IPS-18a (cell line): ENCODE measurements at regions not wholly inside any gene's neighbourhood (a gene's known extent, or its start where the extent isn't known, plus 50 kb on each side); places are given as distances from the start of the nearest gene placed in this dataset.

Experiments
- H3K27ac ChIP-seq: one replicate; pipeline ENCODE4 v1.5.1; 2013; ENCODE audit warnings: low read length
- H3K27me3 ChIP-seq: one replicate; pipeline ENCODE4 v1.6.1; 2013; ENCODE audit warnings: mild to moderate bottlenecking, low read length; ENCODE audit not compliant: control insufficient read depth, insufficient read depth
- H3K36me3 ChIP-seq: one replicate; pipeline ENCODE4 v1.6.1; 2013; ENCODE audit warnings: low read depth, low read length; ENCODE audit not compliant: control insufficient read depth
- H3K4me1 ChIP-seq: one replicate; pipeline ENCODE4 v1.6.1; 2013; ENCODE audit warnings: low read depth, low read length; ENCODE audit not compliant: control insufficient read depth
- H3K4me3 ChIP-seq: one replicate; pipeline ENCODE4 v1.5.1; 2013; ENCODE audit warnings: low read length
- H3K9ac ChIP-seq: one replicate; pipeline ENCODE4 v1.6.1; 2013; ENCODE audit warnings: mild to moderate bottlenecking, low read length, moderate library complexity
- H3K9me3 ChIP-seq: one replicate; pipeline ENCODE4 v1.6.1; 2013; ENCODE audit warnings: low read depth, low read length; ENCODE audit not compliant: control insufficient read depth

DNA sequence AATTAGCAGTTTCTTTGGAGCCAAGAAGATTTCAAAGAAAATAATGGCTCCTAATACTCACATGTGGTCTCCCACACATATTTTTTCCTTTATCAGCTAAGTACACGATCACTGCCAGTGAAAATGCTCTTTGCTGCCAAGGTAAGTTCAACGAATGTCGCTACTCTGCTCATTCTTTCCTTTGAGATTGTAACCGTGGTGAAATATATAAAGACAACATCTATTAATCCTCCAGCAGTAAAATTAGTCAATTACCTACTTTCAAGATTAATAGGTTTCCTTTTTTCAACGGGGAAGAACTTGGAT lies 672.2 kb downstream of the GATA3 start:
- Histone ChIP-seq H3K27ac (no peak overlapping the region), H3K36me3 (no peaks in the 10 kb centered on the region), H3K9ac (no peak overlapping the region), H3K27me3 (no peaks in the 10 kb centered on the region), H3K4me3 (no peak overlapping the region), H3K4me1 (peaks cover 3% of the 10 kb centered on the region), H3K9me3 (no peaks in the 10 kb centered on the region)

DNA sequence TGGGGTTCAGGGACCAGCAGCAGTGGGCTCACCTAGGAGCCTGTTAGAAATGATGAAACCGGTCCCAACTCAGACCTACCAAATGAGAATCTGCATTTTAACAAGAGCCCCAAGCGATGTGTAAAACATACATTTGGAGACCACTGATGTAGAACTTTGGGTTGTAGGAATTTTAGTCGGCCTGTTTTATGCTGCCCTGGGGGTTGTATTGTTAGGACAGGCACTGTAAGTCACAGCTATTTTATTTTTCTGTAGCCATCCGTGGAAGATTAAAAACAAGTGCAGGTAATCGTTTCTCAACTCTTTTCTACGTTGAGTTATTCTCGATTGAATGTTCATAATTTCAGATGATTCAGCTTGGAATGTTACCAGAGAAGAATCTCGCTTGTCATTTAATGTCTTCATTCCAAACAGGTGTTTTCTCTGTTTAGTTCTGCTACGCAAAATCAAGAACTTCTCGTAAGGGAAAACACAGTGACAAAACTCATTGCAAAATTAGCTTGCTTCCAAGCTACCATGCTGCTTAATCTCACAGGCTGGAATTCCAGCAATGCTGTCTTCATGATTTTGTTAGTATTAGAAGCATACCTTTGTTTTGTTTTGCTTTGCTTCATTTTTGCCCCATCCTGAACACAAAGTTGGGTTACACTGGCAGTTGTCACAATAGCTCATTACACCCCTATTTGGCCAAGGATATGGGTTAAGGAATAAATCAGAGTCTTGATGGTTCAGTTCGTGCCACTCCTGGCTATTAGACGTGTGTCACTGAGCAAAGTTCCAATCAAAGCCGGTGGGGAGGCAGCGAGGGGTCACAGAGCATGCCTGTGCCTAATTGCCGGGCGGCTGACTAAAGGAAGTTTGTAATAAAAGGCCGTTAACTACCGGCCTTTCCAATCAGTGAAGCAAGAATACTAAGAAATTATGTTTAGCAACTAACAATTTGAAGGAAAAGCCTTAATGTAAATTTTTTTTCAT lies 676.9 kb downstream of the GATA3 start:
- no peaks in the 10 kb centered on the region for H3K27me3 ChIP-seq
- H3K9ac ChIP-seq: no peak overlapping the region
- peaks cover 3% of the 10 kb centered on the region for H3K4me1 ChIP-seq
- no peak overlapping the region for H3K4me3 ChIP-seq
- H3K36me3 ChIP-seq: no peaks in the 10 kb centered on the region
- H3K9me3 ChIP-seq: no peaks in the 10 kb centered on the region
- H3K27ac ChIP-seq: no peak overlapping the region

DNA sequence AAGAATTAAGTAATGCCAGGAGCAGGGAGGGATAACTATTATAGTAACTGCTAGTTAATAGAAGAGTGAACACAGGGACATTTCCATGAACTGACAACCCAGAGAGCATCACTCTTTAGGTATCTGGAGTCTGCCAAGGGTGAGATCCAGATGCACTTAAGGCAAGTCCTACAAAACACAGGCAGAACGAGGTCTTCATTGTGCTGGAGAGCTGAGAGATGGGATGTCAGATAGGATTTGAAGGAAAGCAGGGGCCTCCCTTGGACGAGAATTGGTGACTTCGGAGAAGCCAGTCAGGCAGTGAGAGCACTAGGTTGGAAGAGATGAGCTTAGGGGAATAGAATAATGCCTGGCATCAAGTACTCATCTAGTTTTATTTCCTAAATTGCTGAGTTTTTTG lies 684.5 kb downstream of the GATA3 start:
- Histone ChIP-seq H3K27me3 (no peaks in the 10 kb centered on the region), H3K9me3 (no peaks in the 10 kb centered on the region), H3K9ac (no peak overlapping the region), H3K36me3 (no peaks in the 10 kb centered on the region), H3K27ac (no peak overlapping the region), H3K4me3 (no peak overlapping the region), H3K4me1 (no peaks in the 10 kb centered on the region)

DNA sequence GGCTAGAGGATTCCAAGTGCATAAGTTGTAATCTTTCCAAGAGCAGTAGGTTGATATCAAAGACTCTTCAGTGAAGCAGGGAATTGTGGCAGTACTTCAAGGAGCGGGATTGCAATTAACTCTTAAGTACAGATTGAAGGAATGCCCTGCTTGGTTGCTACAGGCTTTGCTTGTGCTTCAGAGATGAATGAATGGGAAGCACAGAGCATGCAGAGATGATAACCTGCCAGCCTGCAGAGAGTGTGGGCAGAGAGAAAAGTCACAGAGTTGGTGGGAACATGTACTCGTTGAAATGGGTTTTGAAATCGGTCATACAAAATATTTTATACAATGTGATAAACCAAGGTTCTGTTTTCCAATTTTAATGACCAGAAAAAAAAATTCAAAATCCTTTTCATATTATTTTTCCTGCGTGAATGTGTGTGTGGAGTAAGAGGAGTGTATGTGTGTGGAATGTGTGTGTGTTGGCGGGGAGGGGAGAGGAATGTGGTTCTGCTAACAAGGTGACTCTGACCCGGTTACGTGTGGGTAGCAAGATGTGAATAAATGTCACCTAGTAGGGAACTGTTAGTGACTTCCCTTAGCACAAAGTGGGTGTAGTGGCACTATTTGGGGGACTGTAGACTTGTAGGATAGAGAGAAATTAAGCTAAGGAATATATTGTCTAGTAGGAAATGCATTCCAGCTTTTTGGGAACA lies 697.8 kb downstream of the GATA3 start:
- Histone ChIP-seq H3K9me3 (no peaks in the 10 kb centered on the region), H3K27me3 (no peaks in the 10 kb centered on the region)

DNA sequence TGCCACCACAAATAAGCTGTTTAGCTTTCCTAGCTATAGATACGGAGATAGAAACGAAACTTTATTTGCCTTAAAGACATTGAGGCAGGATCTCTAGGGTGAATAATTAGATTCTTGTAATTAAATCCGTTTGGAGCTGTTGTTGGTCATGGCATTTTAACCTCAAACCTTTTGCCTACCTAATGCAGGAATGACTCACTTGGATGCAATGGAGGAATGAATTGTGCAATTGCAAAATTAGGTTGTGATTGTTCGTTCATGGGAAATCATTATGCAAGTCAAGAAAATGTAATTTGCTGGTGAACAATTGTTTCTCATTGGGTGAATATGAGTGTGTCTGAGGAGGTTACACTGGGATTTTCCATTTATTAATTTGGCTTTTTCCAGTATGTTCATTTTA lies 703.5 kb downstream of the GATA3 start:
- Histone ChIP-seq H3K9me3 (no peaks in the 10 kb centered on the region), H3K4me3 (no peak overlapping the region), H3K36me3 (no peaks in the 10 kb centered on the region), H3K9ac (no peak overlapping the region), H3K4me1 (no peaks in the 10 kb centered on the region), H3K27ac (no peak overlapping the region), H3K27me3 (no peaks in the 10 kb centered on the region)

More for the DNA sequence above, 697.8 kb downstream of the GATA3 start:
- Histone ChIP-seq H3K36me3 (no peaks in the 10 kb centered on the region), H3K9ac (no peak overlapping the region), H3K27ac (no peak overlapping the region), H3K4me3 (no peak overlapping the region), H3K4me1 (no peaks in the 10 kb centered on the region)

DNA sequence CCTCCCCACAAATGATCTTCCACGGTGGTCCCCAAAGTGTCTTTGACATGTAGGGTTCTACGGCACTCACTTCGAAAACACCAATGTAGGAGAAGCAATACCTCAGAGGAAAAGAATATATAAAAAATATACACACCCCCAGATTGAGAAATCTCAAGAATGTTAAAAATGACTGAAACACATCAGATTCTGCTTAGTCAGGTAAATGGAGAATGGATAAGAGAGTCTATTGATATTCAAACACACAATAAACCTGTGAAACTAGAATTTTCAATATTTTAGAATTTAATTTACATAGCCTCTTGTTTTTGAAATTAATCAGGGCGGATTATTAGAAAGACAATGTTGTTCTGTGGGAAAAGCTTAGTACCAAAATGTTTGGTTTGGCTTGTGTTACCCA lies 712.4 kb downstream of the GATA3 start:
- no peak overlapping the region for H3K27ac ChIP-seq
- no peaks in the 10 kb centered on the region for H3K9me3 ChIP-seq
- no peaks in the 10 kb centered on the region for H3K36me3 ChIP-seq
- H3K4me3 ChIP-seq: no peak overlapping the region
- no peak overlapping the region for H3K9ac ChIP-seq
- H3K4me1 ChIP-seq: peaks cover 4% of the 10 kb centered on the region
- no peaks in the 10 kb centered on the region for H3K27me3 ChIP-seq

DNA sequence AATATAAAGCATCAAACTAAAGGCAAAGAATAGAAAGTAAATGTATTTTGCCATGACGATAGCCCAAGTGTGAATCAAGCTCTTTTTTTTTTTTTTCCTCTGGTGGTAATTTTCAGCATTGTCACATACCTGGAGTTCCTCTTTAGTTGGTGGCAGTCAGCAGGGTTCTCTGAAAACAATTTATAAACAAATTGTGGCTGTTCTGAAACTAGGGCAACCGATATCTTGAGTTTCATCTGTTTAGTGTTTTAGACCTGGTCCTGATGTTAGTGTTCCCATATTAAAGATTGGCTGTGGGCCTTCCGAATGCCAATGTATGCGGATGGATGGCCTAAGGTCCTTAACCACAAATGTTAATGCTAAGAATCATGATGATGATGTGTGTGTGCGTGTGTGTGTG lies 713.1 kb downstream of the GATA3 start:
- no peak overlapping the region for H3K27ac ChIP-seq
- no peaks in the 10 kb centered on the region for H3K9me3 ChIP-seq
- H3K4me1 ChIP-seq: peaks cover 4% of the 10 kb centered on the region
- H3K9ac ChIP-seq: no peak overlapping the region
- H3K4me3 ChIP-seq: no peak overlapping the region
- H3K27me3 ChIP-seq: no peaks in the 10 kb centered on the region
- H3K36me3 ChIP-seq: no peaks in the 10 kb centered on the region

DNA sequence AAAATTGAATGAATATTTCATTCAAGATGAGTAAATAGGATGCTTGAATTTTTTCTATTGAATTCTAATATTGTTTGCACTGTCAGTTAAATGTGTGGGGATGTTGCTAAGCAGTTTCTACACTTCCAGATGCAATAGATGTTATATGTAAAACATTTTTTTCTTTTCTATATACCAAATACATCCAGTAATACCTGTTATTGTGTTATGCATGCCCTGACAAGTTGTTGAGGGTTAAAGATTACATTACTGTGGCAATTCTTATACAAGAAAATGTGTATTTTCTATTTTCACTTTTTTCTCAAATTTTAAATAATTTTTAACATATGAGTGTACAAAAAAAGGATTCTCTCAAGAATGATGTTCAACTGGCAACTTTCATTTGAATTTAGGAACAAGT lies 713.9 kb downstream of the GATA3 start:
- Histone ChIP-seq H3K4me1 (peaks cover 4% of the 10 kb centered on the region), H3K9me3 (no peaks in the 10 kb centered on the region), H3K27ac (no peak overlapping the region), H3K4me3 (no peak overlapping the region), H3K36me3 (no peaks in the 10 kb centered on the region), H3K9ac (no peak overlapping the region), H3K27me3 (no peaks in the 10 kb centered on the region)

DNA sequence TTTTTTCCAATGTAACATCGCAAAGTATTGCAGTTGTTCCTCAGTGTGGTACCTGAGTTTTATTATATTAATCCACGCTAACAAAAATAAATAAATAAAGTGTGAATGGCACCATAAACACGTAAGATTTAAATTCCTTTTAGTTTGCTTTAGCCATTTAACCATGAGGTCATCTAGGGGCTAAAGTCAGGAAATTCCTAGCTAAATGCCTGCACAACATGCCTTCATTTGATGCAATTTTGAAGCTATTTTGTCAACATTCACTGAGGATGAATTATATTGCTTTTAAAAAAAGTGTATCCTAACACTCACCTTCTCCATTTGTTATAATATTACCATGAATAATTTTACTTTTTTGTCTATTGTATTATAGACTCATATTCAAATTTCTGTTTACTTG lies 714.4 kb downstream of the GATA3 start:
- Histone ChIP-seq H3K9ac (no peak overlapping the region), H3K36me3 (no peaks in the 10 kb centered on the region), H3K27ac (no peak overlapping the region), H3K4me3 (no peak overlapping the region), H3K27me3 (no peaks in the 10 kb centered on the region), H3K4me1 (peaks cover 4% of the 10 kb centered on the region), H3K9me3 (no peaks in the 10 kb centered on the region)

DNA sequence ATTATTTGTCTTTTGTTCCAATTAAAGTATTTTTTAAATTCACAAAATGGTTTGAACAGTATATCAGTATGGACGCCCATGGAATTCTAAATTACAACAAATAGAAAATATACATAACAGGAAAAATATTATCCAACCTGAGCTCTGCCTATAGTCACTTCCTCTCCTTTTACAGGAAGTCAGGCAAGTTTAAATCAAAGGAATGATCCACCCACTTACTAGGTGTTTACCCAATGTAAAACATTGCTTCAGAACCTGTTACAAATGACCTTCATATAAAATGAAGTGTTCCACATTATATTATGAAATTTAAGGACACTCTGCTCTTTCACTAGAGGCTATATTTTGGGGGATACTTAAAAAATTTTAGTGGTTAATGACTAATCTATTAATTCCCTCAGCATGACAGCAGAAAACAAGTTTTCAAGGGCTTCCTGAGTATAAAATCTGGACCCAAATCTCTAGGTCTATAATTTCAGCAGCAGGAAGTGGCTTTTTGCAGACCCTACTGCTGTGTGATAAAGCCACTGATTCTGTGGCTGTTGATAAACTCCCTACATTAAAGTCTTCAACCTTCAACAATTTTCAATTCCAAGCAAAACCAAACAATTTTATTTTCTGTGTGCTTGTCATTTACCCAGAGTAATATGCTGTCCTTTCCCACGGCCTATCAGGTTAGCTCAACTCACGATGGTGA lies 722.6 kb downstream of the GATA3 start:
- Histone ChIP-seq H3K27me3 (no peaks in the 10 kb centered on the region), H3K4me3 (no peak overlapping the region)

DNA sequence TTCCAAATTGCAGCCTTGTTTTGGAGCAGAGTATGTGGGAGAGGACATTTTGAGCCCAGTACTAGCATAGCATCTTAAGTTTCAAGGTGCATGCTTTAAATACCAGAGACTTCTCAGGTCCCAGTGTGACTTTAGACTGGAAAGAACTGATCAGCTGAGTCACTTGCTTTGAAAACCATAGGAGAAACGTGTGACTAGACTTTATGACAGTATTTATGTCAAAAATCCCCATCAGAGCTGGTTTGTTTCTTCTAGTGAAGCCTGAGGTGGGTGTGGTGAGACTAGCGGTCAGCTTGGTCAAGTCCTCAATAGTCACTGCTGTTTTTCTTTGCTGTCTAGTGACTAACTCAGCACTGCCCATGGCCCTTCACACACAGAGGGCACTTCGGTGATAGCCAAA lies 724.2 kb downstream of the GATA3 start:
- no peaks in the 10 kb centered on the region for H3K36me3 ChIP-seq
- H3K4me1 ChIP-seq: no peaks in the 10 kb centered on the region
- no peaks in the 10 kb centered on the region for H3K9me3 ChIP-seq
- H3K4me3 ChIP-seq: no peak overlapping the region
- H3K9ac ChIP-seq: no peak overlapping the region
- no peaks in the 10 kb centered on the region for H3K27me3 ChIP-seq
- H3K27ac ChIP-seq: no peak overlapping the region

More for the DNA sequence above, 722.6 kb downstream of the GATA3 start:
- H3K36me3 ChIP-seq: no peaks in the 10 kb centered on the region
- no peak overlapping the region for H3K9ac ChIP-seq
- no peaks in the 10 kb centered on the region for H3K4me1 ChIP-seq
- H3K27ac ChIP-seq: no peak overlapping the region
- no peaks in the 10 kb centered on the region for H3K9me3 ChIP-seq
